HG02885 (cell line): ENCODE measurements at regions not wholly inside any gene's neighbourhood (a gene's known extent, or its start where the extent isn't known, plus 50 kb on each side); places are given as distances from the start of the nearest gene placed in this dataset.

Experiments
- ATAC-seq: cut with Tn5 transposase; IDR thresholded peaks from one replicate; pipeline ENCODE4 v1.9.1; 2021; ENCODE audit warnings: mild to moderate bottlenecking; ENCODE audit not compliant: unreplicated experiment, poor library complexity

- no peak for ATAC-seq
These were observed 299.4 kb downstream of the ICE1 start for GRCh38 chr5:5721881-5722280.

- ATAC-seq, result no peak
These were observed 296.8 kb downstream of the ICE1 start for GRCh38 chr5:5719292-5719691.

GRCh38 chr5:5716665-5717064 lies 294.2 kb downstream of the ICE1 start:
- no peak for ATAC-seq

- no peak for ATAC-seq
These were observed 289.1 kb downstream of the ICE1 start for GRCh38 chr5:5711592-5711991.

GRCh38 chr5:5711112-5711511 lies 288.6 kb downstream of the ICE1 start:
- ATAC-seq, result no peak

- ATAC-seq, result no peak
These were observed 288.0 kb downstream of the ICE1 start for GRCh38 chr5:5710471-5710870.

GRCh38 chr5:5708367-5708919 lies 286.0 kb downstream of the ICE1 start:
- ATAC-seq, result no peak

- ATAC-seq, result no peak
These were observed 282.5 kb downstream of the ICE1 start for GRCh38 chr5:5705010-5705409.

- no peak for ATAC-seq
These were observed 281.9 kb downstream of the ICE1 start for GRCh38 chr5:5704352-5704751.

- ATAC-seq, result no peak
These were observed 280.5 kb downstream of the ICE1 start for GRCh38 chr5:5702934-5703333.

GRCh38 chr5:5700549-5700948 lies 278.1 kb downstream of the ICE1 start:
- ATAC-seq, result no peak

GRCh38 chr5:5699062-5699461 lies 276.6 kb downstream of the ICE1 start:
- no peak for ATAC-seq

GRCh38 chr5:5695266-5695665 lies 272.8 kb downstream of the ICE1 start:
- no peak for ATAC-seq

GRCh38 chr5:5688925-5689310 lies 266.4 kb downstream of the ICE1 start:
- ATAC-seq, result no peak

- ATAC-seq, result no peak
These were observed 265.9 kb downstream of the ICE1 start for GRCh38 chr5:5688194-5688924.

- no peak for ATAC-seq
These were observed 264.6 kb downstream of the ICE1 start for GRCh38 chr5:5687113-5687512.

GRCh38 chr5:5686356-5686755 lies 263.9 kb downstream of the ICE1 start:
- no peak for ATAC-seq

GRCh38 chr5:5685737-5686136 lies 263.3 kb downstream of the ICE1 start:
- ATAC-seq, result no peak

- ATAC-seq, result no peak
These were observed 260.7 kb downstream of the ICE1 start for GRCh38 chr5:5683174-5683573.

- no peak for ATAC-seq
These were observed 256.4 kb downstream of the ICE1 start for GRCh38 chr5:5678909-5679308.

- ATAC-seq, result no peak
These were observed 255.3 kb downstream of the ICE1 start for GRCh38 chr5:5677738-5678137.

- ATAC-seq, result no peak
These were observed 253.7 kb downstream of the ICE1 start for GRCh38 chr5:5676218-5676617.
